Hindlimb muscle (tissue), 1 donor: ENCODE measurements at regions not wholly inside any gene's neighbourhood (a gene's known extent, or its start where the extent isn't known, plus 50 kb on each side); places are given as distances from the start of the nearest gene placed in this dataset.
"Not testable (repeated sequence)": the region's sequence is repeated elsewhere in the genome, so short reads cannot be mapped to it uniquely, and the experiment has no call there.

Source experiments
- DNase-seq: peaks from one replicate; pipeline ENCODE4 v3.0.0-alpha.2; 2013

- DNase-seq = no peak
Observed at GRCh38 chr17:69672924-69673323, 258.4 kb downstream of the MAP2K6 start.

- DNase-seq = no peak
Observed at GRCh38 chr17:69677130-69677529, 262.6 kb downstream of the MAP2K6 start.

DNA sequence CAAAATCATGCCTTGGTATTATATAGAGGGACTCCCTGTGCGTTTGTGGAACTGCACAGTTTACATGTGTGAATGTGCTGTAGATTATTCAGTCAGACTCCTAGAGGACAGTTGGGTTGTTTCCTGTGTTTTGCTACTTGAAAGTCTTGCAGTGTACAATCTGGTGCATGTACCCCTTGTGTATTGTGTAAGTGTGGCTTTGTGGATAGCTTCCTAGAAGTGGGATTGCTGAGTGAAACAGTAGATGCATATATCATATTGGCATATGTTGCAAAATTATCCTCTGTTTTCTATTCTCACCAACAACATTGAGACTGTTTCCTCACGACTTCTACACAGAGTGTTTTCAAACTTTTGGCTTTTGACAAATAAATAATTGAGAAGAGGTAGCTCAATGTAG is 263.7 kb downstream of the MAP2K6 start:
- no peak for DNase-seq

DNA sequence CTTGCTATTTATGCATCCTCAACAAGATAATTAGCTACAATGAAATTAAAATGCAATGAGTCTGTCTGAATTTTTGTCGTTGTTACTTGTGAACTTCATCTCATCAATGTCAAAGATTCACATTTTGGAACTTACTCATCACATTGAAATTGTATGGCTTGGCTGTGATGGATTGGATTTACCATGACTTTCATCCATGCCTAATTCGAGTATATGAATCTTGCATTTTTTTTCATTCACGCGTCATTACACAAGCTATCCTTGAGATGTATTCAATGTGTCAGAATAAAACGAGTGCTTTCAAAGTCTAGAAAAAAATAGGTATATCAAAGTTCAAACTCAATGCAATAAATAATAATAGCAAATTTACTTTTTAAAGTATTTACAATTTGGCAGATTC is 265.3 kb downstream of the MAP2K6 start:
- no peak for DNase-seq

DNA sequence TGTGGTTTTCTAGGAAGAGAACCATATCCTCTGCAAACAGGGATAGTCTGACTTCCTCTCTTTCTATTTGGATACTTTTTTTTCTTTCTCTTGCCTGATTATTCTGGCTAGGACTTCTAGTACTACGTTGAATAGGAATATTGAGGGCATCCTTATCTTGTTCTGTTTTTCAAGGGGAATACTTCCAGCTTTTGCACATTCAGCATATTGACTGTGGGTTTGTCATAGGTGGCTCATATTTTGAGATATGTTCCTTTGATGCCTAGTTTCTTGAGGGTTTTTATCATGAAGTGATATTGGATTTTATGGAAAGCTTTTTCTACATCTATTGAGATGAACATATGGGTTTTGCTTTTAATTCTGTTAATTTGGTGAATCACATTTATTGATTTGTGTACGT is 269.8 kb downstream of the MAP2K6 start:
- DNase-seq = no peak

- DNase-seq = not testable (repeated sequence)
Observed at GRCh38 chr17:69685150-69685549, 270.7 kb downstream of the MAP2K6 start.

DNA sequence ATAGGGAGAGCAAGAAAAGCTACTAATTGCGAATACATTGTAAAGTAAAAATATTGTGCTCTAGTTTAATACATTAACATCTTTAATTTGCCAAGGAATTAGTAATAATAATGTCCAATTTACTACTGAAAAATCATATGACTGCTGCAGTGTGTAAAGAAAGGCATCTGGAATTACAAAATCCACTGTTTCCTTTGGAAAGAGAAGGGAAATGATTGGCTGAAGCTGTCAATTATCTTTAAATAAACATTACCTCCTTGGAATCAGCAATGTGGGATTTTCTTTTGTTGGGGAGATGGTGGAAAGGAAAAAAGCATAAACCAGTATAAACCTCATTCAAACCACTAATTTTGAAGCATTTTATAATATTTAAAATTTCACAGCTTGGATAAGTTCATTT is 276.0 kb downstream of the MAP2K6 start:
- DNase-seq = no peak

DNA sequence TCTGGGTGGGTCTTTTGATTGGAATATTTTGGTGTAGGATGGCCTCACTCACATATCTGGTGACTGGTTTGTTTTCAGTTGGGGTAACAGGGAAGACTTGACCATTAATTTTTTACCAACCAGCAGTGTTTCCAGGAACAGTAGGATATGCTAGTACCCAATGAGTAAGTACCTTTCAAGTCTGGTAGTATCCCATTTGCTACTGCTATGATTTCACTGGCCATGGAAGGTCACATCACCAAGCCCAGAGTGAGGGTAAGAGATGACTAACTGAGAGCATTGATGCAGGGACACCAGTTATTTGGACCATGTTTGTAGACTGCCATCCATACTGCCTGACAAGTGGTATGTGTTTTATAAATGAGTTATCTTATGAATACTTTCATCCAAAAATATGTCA is 277.7 kb downstream of the MAP2K6 start:
- DNase-seq = no peak

GRCh38 chr17:69695646-69696045 is 281.1 kb downstream of the MAP2K6 start:
- DNase-seq = no peak

DNA sequence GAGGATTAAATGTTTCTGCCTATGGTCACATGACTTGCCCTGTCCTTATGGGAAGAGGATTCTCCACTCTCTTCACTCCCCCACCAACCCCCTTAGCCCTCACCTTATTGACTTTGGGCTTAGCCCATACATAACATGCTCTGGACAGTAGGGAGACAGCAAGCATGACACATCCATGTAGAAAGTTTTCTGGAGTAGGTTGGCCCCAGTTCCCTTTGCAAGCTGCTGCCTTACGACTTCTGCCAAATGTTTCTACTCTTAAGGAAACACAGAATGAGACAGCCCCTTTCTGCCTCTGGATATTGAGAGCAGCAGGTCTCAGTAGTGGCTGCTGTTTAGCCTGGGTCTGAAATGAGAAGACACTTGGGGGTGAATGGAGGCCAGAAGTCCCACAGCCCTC is 282.2 kb downstream of the MAP2K6 start:
- DNase-seq = peak; percentile 50

- DNase-seq = not testable (repeated sequence)
Observed at GRCh38 chr17:69698352-69698751, 283.9 kb downstream of the MAP2K6 start.

DNA sequence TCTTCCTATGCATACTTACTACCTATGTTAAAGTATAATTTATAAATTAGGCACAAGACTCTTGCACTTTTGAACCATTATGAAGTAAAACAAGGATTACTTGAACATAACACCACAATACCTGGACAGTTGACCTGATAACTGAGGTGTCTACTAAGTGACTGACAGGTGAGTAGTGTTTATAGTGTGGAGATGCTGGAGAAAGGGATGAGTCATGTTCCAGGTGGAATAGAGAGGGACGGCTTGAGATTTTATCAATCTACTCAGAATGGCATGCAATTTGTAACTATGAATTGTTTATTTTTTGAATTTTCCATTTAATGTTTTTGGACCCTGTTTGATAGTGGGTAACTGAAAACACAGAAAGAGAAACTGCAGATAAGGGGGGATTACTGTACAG is 287.6 kb downstream of the MAP2K6 start:
- DNase-seq = no peak

- DNase-seq = no peak
Observed at GRCh38 chr17:69703751-69704150, 289.3 kb downstream of the MAP2K6 start.

- no peak for DNase-seq
Observed at GRCh38 chr17:69704935-69705334, 290.4 kb downstream of the MAP2K6 start.

GRCh38 chr17:69706127-69706526 is 291.6 kb downstream of the MAP2K6 start:
- no peak for DNase-seq

- no peak for DNase-seq
Observed at GRCh38 chr17:69709441-69709840, 294.9 kb downstream of the MAP2K6 start.

DNA sequence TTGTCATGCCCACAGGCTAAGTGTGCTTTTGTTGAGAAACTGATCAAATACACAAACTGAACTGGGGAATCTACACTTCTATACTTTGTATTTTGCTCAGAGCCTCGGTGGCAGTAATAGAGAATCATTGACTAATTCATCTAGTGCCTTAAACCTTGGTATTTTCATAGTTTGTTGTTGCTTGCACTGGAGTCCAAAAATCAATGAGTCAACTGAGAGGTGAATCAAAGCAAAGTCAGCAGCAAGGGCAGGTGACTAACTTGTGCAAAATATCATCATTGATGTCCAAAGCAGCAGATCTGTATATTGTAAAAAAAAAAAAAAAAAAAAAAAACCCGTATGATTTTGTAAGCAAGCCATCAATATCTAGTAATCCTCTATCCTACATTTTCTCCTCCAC is 296.4 kb downstream of the MAP2K6 start:
- no peak for DNase-seq

GRCh38 chr17:69711541-69711940 is 297.0 kb downstream of the MAP2K6 start:
- no peak for DNase-seq

DNA sequence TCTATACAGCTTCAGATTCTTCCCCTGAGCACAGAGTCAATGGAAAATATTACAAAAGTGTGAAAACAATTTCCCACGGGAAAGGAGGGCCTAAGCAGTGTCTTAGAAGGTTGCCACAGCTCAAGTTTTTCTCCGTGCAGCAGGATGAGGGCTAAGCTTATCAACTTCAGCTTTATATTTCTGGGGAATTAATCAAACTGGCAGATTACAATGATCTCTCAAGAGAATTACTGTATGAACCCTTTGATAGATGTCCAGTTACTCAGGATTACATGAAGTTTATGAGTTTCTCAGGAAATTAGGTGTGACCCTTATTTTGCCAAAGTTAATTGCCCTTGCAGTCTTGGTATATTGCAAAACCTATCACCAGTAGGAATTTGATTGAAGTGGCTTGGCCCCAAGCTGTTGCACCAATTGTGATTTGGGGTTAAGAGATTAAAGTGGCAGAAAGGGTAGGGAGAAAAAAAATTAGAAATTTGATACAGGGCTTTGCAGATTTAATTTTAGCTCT is 298.4 kb downstream of the MAP2K6 start:
- DNase-seq = no peak

DNA sequence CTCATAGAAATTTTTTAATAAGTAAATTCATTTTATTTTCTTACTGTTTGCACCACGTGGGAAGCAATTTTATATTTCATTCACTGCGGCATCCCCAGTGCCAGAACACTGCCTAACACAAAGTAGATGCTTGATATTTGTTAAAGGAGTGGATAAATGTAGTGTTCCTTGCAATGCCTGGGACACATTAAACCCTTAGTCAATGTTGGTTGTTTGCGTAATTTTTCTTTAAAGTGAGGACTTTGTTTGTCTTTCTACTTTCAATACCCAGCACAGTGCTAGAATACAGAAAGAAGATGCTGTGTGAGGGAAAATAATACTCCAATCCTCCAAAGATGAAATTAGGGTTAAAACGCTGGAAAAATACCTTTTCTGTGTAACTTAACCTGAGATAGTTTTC is 299.3 kb downstream of the MAP2K6 start:
- DNase-seq = no peak

GRCh38 chr17:69714669-69715068 is 300.2 kb downstream of the MAP2K6 start:
- DNase-seq = no peak

DNA sequence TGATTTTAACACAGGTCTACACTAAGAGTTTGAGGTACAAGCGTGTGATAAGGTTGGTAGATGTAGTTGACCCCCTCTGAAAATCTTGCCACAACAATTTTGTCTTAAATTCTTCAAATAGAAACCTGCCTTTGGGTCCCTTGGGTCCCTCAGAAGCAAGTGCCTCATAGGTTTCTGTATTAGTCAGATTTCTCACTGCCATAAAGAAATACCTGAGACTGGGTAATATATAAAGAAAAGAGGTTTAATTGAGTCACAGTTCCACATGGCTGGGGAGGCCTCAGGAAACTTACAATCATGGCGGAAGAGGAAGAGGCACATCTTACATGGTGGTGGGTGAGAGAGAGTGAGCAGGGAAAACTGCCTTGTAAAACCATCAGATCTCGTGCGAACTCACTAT is 301.2 kb downstream of the MAP2K6 start:
- DNase-seq = no peak

GRCh38 chr17:69716556-69716955 is 302.1 kb downstream of the MAP2K6 start:
- DNase-seq = no peak

GRCh38 chr17:69717214-69717613 is 302.7 kb downstream of the MAP2K6 start:
- DNase-seq = no peak

GRCh38 chr17:69717819-69718218 is 303.3 kb downstream of the MAP2K6 start:
- DNase-seq = no peak
